Loucy (cell line): ENCODE measurements at regions not wholly inside any gene's neighbourhood (a gene's known extent, or its start where the extent isn't known, plus 50 kb on each side); places are given as distances from the start of the nearest gene placed in this dataset.

Experiments used
- H2AFZ ChIP-seq: fragments of 200-600 bp; sonication (generic); 2 replicates; pipeline ENCODE4 v1.6.0; 2016; ENCODE audit warnings: antibody characterized with exemption, mild to moderate bottlenecking, low read length, moderate library complexity
- H3F3A ChIP-seq: fragments of 200-600 bp; 2 replicates; pipeline ENCODE4 v1.6.0; 2016; ENCODE audit warnings: antibody characterized with exemption, low read depth, mild to moderate bottlenecking
- H3K27me3 ChIP-seq: fragments of 200-600 bp; sonication (generic); 2 replicates; pipeline ENCODE4 v1.6.1; 2014; ENCODE audit warnings: low read length, mild to moderate bottlenecking; ENCODE audit not compliant: insufficient read depth, poor library complexity, severe bottlenecking
- H3K36me3 ChIP-seq: fragments of 200-600 bp; sonication (generic); 2 replicates; pipeline ENCODE4 v1.6.1; 2016; ENCODE audit warnings: low read length; ENCODE audit not compliant: insufficient read depth
- H3K4me1 ChIP-seq: fragments of 200-600 bp; sonication (generic); 2 replicates; pipeline ENCODE4 v1.5.1; 2014; ENCODE audit warnings: low read length, mild to moderate bottlenecking; ENCODE audit not compliant: insufficient read depth, poor library complexity, severe bottlenecking
- H3K4me2 ChIP-seq: fragments of 200-600 bp; sonication (generic); 2 replicates; pipeline ENCODE4 v1.6.0; 2014; ENCODE audit warnings: antibody characterized with exemption, low read length, low read depth, mild to moderate bottlenecking; ENCODE audit not compliant: poor library complexity, severe bottlenecking
- H3K4me3 ChIP-seq: fragments of 200-600 bp; sonication (generic); 2 replicates; pipeline ENCODE4 v1.5.1; 2014; ENCODE audit warnings: low read length, mild to moderate bottlenecking, mixed read lengths; ENCODE audit not compliant: poor library complexity, severe bottlenecking
- H3K79me2 ChIP-seq: fragments of 200-600 bp; sonication (generic); 2 replicates; pipeline ENCODE4 v1.6.1; 2014; ENCODE audit warnings: low read length; ENCODE audit not compliant: insufficient read depth
- H3K9ac ChIP-seq: fragments of 200-600 bp; sonication (generic); 2 replicates; pipeline ENCODE4 v1.6.0; 2014; ENCODE audit warnings: mild to moderate bottlenecking, low read depth, low read length, moderate library complexity; ENCODE audit not compliant: poor library complexity, severe bottlenecking
- H3K9me2 ChIP-seq: fragments of 200-600 bp; sonication (generic); replicated peaks from 2 replicates; pipeline ENCODE4 v1.6.1; 2016; ENCODE audit warnings: low read depth, low read length, mixed read lengths
- H3K9me3 ChIP-seq: fragments of 200-600 bp; sonication (generic); 2 replicates; pipeline ENCODE4 v1.6.1; 2014; ENCODE audit warnings: mild to moderate bottlenecking, antibody characterized with exemption, low read length, low read depth; ENCODE audit not compliant: insufficient read depth
- H4K20me1 ChIP-seq: fragments of 200-600 bp; sonication (generic); 2 replicates; pipeline ENCODE4 v1.6.0; 2014; ENCODE audit warnings: antibody characterized with exemption, low read length, mild to moderate bottlenecking; ENCODE audit not compliant: insufficient read depth, poor library complexity, severe bottlenecking
- CTCF ChIP-seq: fragments of 200-600 bp; sonication (generic); conservative IDR thresholded peaks from 2 replicates; pipeline ENCODE4 v1.5.1; 2014; ENCODE audit warnings: mild to moderate bottlenecking, antibody characterized with exemption, low read length
- EZH2phosphoT487 ChIP-seq: fragments of 200-600 bp; IDR thresholded peaks from 2 replicates; pipeline ENCODE4 v1.6.1; 2018; ENCODE audit warnings: antibody characterized with exemption, mild to moderate bottlenecking, moderate library complexity, borderline replicate concordance

- no peak overlapping the region for H3K9ac ChIP-seq
- no peaks in the 10 kb centered on the region for H3K9me3 ChIP-seq
- H3K79me2 ChIP-seq = no peaks in the 10 kb centered on the region
- H3K4me3 ChIP-seq = no peak overlapping the region
- H3K9me2 ChIP-seq = 0 out of 2 replicates have a peak, but pooled peaks cover 4% of the 10 kb centered on the region
- no peaks in the 10 kb centered on the region for H3F3A ChIP-seq
- H3K4me2 ChIP-seq = no peak overlapping the region
- no peaks in the 10 kb centered on the region for H3K36me3 ChIP-seq
- H3K27me3 ChIP-seq = no peaks in the 10 kb centered on the region
- H4K20me1 ChIP-seq = no peaks in the 10 kb centered on the region
- TF ChIP-seq CTCF = no peak
- no peak for TF ChIP-seq EZH2phosphoT487
- no peaks in the 10 kb centered on the region for H3K4me1 ChIP-seq
- no peak overlapping the region for H2AFZ ChIP-seq
Observed at GRCh38 chr10:10630281-10630680, 387.4 kb upstream of the CELF2 start.

GRCh38 chr10:10630782-10631181, 386.9 kb upstream of the CELF2 start:
- Histone ChIP-seq H3K27me3 (no peaks in the 10 kb centered on the region), H3K9ac (no peak overlapping the region), H3K9me3 (no peaks in the 10 kb centered on the region), H2AFZ (no peak overlapping the region), H3K79me2 (no peaks in the 10 kb centered on the region), H3F3A (no peaks in the 10 kb centered on the region), H3K4me1 (no peaks in the 10 kb centered on the region), H3K4me3 (no peak overlapping the region), H3K4me2 (no peak overlapping the region), H3K36me3 (no peaks in the 10 kb centered on the region), H3K9me2 (0 out of 2 replicates have a peak, but pooled peaks cover 4% of the 10 kb centered on the region), H4K20me1 (no peaks in the 10 kb centered on the region)
- TF ChIP-seq CTCF (no peak), EZH2phosphoT487 (no peak)

GRCh38 chr10:10642189-10642588, 375.5 kb upstream of the CELF2 start:
- Histone ChIP-seq H4K20me1 (no peaks in the 10 kb centered on the region), H3K4me1 (no peaks in the 10 kb centered on the region), H3K36me3 (no peaks in the 10 kb centered on the region), H3F3A (no peaks in the 10 kb centered on the region), H3K9ac (no peak overlapping the region), H3K9me3 (no peaks in the 10 kb centered on the region), H3K27me3 (no peaks in the 10 kb centered on the region), H3K4me2 (no peak overlapping the region), H2AFZ (no peak overlapping the region), H3K79me2 (no peaks in the 10 kb centered on the region), H3K4me3 (no peak overlapping the region), H3K9me2 (no peaks in the 10 kb centered on the region)
- TF ChIP-seq CTCF (no peak), EZH2phosphoT487 (no peak)
